Naive thymus-derived CD4-positive, alpha-beta T cell (primary cell): ENCODE measurements at regions not wholly inside any gene's neighbourhood (a gene's known extent, or its start where the extent isn't known, plus 50 kb on each side); places are given as distances from the start of the nearest gene placed in this dataset.

ENCODE experiments used
- ATAC-seq: fragments of 150-1000 bp; cut with Tn5 transposase; 2 replicates; pipeline ENCODE4 v1.10.0; 2021; ENCODE audit warnings: mild to moderate bottlenecking, moderate library complexity
- CTCF ChIA-PET: fragments of 350-600 bp; sonication (Branson Sonifier 250); formaldehyde crosslinking; loops from one replicate; lab custom pipeline; 2021; ENCODE audit warnings: antibody characterized with exemption; lab: Charles Lee
- POLR2A ChIA-PET: fragments of 350-600 bp; sonication (Branson Sonifier 250); formaldehyde crosslinking; loops from one replicate; lab custom pipeline; 2021; ENCODE audit warnings: antibody characterized with exemption, inconsistent platforms; lab: Charles Lee
- DNase-seq, 9 donors: peaks; one replicate each; pipeline versions ENCODE4 v3.0.0 to v3.0.0-alpha.2; 2020 to 2022; ENCODE audit warnings: mixed read lengths in 1 of 9
- H3K27ac ChIP-seq: one replicate; pipeline ENCODE4 v1.7.0; 2013; ENCODE audit warnings: mild to moderate bottlenecking, low read depth, low read length, moderate library complexity
- H3K27me3 ChIP-seq, 2 donors: one replicate each; pipeline ENCODE4 v1.7.0; 2013; ENCODE audit warnings: low read length in 2 of 2, mild to moderate bottlenecking in 2 of 2, moderate library complexity in 2 of 2; ENCODE audit not compliant: control insufficient read depth in 2 of 2, insufficient read depth in 2 of 2
- H3K36me3 ChIP-seq, 3 experiments: 1 replicate in 2 of 3; 2 replicates in 1 of 3; pipeline ENCODE4 v1.7.0; 2013; ENCODE audit warnings: low read length in 3 of 3, mild to moderate bottlenecking in 3 of 3, moderate library complexity in 1 of 3; ENCODE audit not compliant: insufficient read depth in 3 of 3, control insufficient read depth in 2 of 3
- H3K4me1 ChIP-seq, 2 donors: one replicate each; pipeline ENCODE4 v1.7.0; 2013; ENCODE audit warnings: low read length in 2 of 2, mild to moderate bottlenecking in 2 of 2, moderate library complexity in 1 of 2; ENCODE audit not compliant: control insufficient read depth in 2 of 2, insufficient read depth in 2 of 2
- H3K4me3 ChIP-seq: 2 replicates; pipeline ENCODE4 v1.7.0; 2013; ENCODE audit warnings: mild to moderate bottlenecking, low read length
- H3K9me3 ChIP-seq, 3 experiments: 1 replicate in 2 of 3; 2 replicates in 1 of 3; pipeline ENCODE4 v1.7.0; 2013; ENCODE audit warnings: low read length in 3 of 3; ENCODE audit not compliant: control insufficient read depth in 2 of 3
- H3K27ac Mint-ChIP-seq, 9 donors: one replicate each; pipeline ENCODE4 v1.8.0; 2020 to 2022; ENCODE audit warnings: mixed read lengths in 9 of 9, mild to moderate bottlenecking in 8 of 9, moderate library complexity in 5 of 9, inconsistent platforms in 2 of 9
- H3K27me3 Mint-ChIP-seq, 5 donors: one replicate each; pipeline ENCODE4 v1.8.0; 2021 to 2022; ENCODE audit warnings: mixed read lengths in 5 of 5, mild to moderate bottlenecking in 1 of 5
- H3K36me3 Mint-ChIP-seq, 5 donors: one replicate each; pipeline ENCODE4 v1.8.0; 2020 to 2022; ENCODE audit warnings: mixed read lengths in 5 of 5, mild to moderate bottlenecking in 3 of 5, inconsistent platforms in 1 of 5
- H3K4me1 Mint-ChIP-seq, 7 donors: one replicate each; pipeline ENCODE4 v1.8.0; 2020 to 2022; ENCODE audit warnings: mixed read lengths in 7 of 7, mild to moderate bottlenecking in 3 of 7, inconsistent platforms in 1 of 7
- H3K4me3 Mint-ChIP-seq, 10 donors: one replicate each; pipeline ENCODE4 v1.8.0; 2020 to 2022; ENCODE audit warnings: mild to moderate bottlenecking in 10 of 10, mixed read lengths in 10 of 10, moderate library complexity in 6 of 10, inconsistent platforms in 2 of 10
- H3K9me3 Mint-ChIP-seq, 11 donors: one replicate each; pipeline ENCODE4 v1.8.0; 2020 to 2022; ENCODE audit warnings: mixed read lengths in 11 of 11, mild to moderate bottlenecking in 4 of 11, inconsistent platforms in 1 of 11, moderate library complexity in 1 of 11
- intact Hi-C, 2 donors: fragments of 100-400 bp; cut with micrococcal nuclease; formaldehyde crosslinking; loops; one replicate each; pipeline ENCODE4 v1.15.1; 2023

- Histone ChIP-seq H3K9me3 (no peaks in the 10 kb centered on the region), H3K27ac (no peak overlapping the region), H3K4me3 (no peak overlapping the region), H3K4me1 (no peaks in the 10 kb centered on the region), H3K27me3 (no peaks in the 10 kb centered on the region), H3K36me3 (no peaks in the 10 kb centered on the region)
- ATAC-seq = no peak
- ChIA-PET CTCF (no interaction called here), POLR2A (no interaction called here)
- Mint-ChIP-seq H3K27me3 (no peaks in the 10 kb centered on the region), H3K27ac (no peak overlapping the region), H3K4me1 (no peaks in the 10 kb centered on the region), H3K4me3 (no peak overlapping the region), H3K9me3 (peaks cover 2 to 18% (median 4%) of the 10 kb centered on the region in 11 donors), H3K36me3 (no peaks in the 10 kb centered on the region)
- intact Hi-C loops = no loop called here
- no peak for DNase-seq
These were observed 1579.2 kb upstream of the PIK3C3 start for GRCh38 chr18:40375837-40376236.

DNA sequence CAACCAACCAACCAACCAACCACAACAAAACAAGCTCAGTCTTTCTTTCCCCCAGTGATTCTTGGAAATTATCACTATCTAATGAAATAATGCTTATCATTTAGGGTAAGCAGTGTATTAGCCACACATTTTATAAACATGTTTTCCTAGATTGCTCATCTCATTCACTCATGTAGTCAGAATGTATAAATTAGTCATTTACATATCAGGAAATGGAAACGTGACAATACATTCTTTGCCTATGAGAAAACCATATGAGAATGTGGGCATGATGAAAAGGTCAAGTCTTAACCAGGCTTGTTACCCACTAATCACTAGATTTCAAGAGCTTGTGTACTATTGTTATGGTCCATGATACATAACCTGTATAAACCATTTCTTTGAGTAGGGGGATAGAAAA lies 1583.4 kb upstream of the PIK3C3 start:
- no peaks in the 10 kb centered on the region for H3K27me3 Mint-ChIP-seq
- no peaks in the 10 kb centered on the region for H3K4me1 Mint-ChIP-seq
- peaks cover 0 to 19% (median 10%) of the 10 kb centered on the region in 11 donors for H3K9me3 Mint-ChIP-seq
- no peaks in the 10 kb centered on the region for H3K27me3 ChIP-seq
- no peaks in the 10 kb centered on the region for H3K4me1 ChIP-seq
- intact Hi-C loops = no loop called here
- no peak for DNase-seq
- no peak overlapping the region for H3K27ac ChIP-seq
- H3K4me3 Mint-ChIP-seq = no peak overlapping the region
- no peaks in the 10 kb centered on the region for H3K9me3 ChIP-seq
- ChIA-PET CTCF (no interaction called here), POLR2A (no interaction called here)
- no peaks in the 10 kb centered on the region for H3K36me3 ChIP-seq
- no peak for ATAC-seq
- no peak overlapping the region for H3K27ac Mint-ChIP-seq
- no peaks in the 10 kb centered on the region for H3K36me3 Mint-ChIP-seq
- H3K4me3 ChIP-seq = no peak overlapping the region

DNA sequence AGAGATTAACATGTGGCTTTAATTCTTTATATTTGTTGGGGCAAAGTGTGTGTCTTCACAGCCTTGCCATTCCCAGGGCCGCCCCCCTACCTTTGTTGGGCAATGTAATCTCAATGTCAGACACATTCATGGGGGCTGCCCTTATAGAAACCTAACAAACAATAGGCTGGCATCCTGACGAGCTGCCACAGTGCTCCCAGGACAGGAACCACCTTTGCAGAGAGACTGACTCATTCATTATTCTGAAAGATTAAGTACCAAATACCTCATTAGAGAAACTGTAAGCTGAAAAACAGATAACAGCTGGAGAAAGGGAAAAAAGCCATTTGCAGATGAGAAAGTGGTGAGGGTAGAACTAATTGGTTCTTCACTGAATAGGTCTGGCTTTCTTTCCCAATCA lies 1587.5 kb upstream of the PIK3C3 start:
- DNase-seq = no peak
- no peak overlapping the region for H3K4me3 ChIP-seq
- Mint-ChIP-seq H3K27me3 (no peaks in the 10 kb centered on the region), H3K4me1 (no peaks in the 10 kb centered on the region), H3K9me3 (peaks cover 0 to 16% (median 7%) of the 10 kb centered on the region in 11 donors), H3K4me3 (no peak overlapping the region), H3K27ac (no peak overlapping the region), H3K36me3 (no peaks in the 10 kb centered on the region)
- no peak for ATAC-seq
- no peaks in the 10 kb centered on the region for H3K4me1 ChIP-seq
- intact Hi-C loops = no loop called here
- H3K36me3 ChIP-seq = no peaks in the 10 kb centered on the region
- no peaks in the 10 kb centered on the region for H3K27me3 ChIP-seq
- POLR2A ChIA-PET = no interaction called here
- no peak overlapping the region for H3K27ac ChIP-seq
- CTCF ChIA-PET = no interaction called here
- H3K9me3 ChIP-seq = no peaks in the 10 kb centered on the region

GRCh38 chr18:40366521-40366920 lies 1588.5 kb upstream of the PIK3C3 start:
- no peak overlapping the region for H3K4me3 Mint-ChIP-seq
- ATAC-seq = no peak
- H3K27ac ChIP-seq = no peak overlapping the region
- CTCF ChIA-PET = no interaction called here
- H3K36me3 Mint-ChIP-seq = no peaks in the 10 kb centered on the region
- POLR2A ChIA-PET = no interaction called here
- H3K9me3 ChIP-seq = no peaks in the 10 kb centered on the region
- no peak overlapping the region for H3K27ac Mint-ChIP-seq
- no peak for DNase-seq
- H3K36me3 ChIP-seq = no peaks in the 10 kb centered on the region
- no peaks in the 10 kb centered on the region for H3K4me1 Mint-ChIP-seq
- H3K4me1 ChIP-seq = no peaks in the 10 kb centered on the region
- no peaks in the 10 kb centered on the region for H3K27me3 ChIP-seq
- intact Hi-C loops = no loop called here
- peaks cover 0 to 20% (median 5%) of the 10 kb centered on the region in 11 donors for H3K9me3 Mint-ChIP-seq
- H3K27me3 Mint-ChIP-seq = no peaks in the 10 kb centered on the region
- H3K4me3 ChIP-seq = no peak overlapping the region

- no peaks in the 10 kb centered on the region for H3K4me1 ChIP-seq
- intact Hi-C loops = no loop called here
- ATAC-seq (no peak), DNase-seq (no peak)
- H3K27me3 ChIP-seq = no peaks in the 10 kb centered on the region
- POLR2A ChIA-PET = no interaction called here
- Mint-ChIP-seq H3K36me3 (no peaks in the 10 kb centered on the region), H3K27ac (no peak overlapping the region), H3K27me3 (no peaks in the 10 kb centered on the region), H3K4me1 (no peaks in the 10 kb centered on the region), H3K4me3 (no peak overlapping the region), H3K9me3 (peaks cover 0 to 20% (median 5%) of the 10 kb centered on the region in 11 donors)
- H3K36me3 ChIP-seq = no peaks in the 10 kb centered on the region
- CTCF ChIA-PET = no interaction called here
- no peak overlapping the region for H3K4me3 ChIP-seq
- H3K9me3 ChIP-seq = no peaks in the 10 kb centered on the region
- no peak overlapping the region for H3K27ac ChIP-seq
These were observed 1589.5 kb upstream of the PIK3C3 start for GRCh38 chr18:40365526-40365925.

GRCh38 chr18:40360558-40360957 lies 1594.5 kb upstream of the PIK3C3 start:
- no peaks in the 10 kb centered on the region for H3K27me3 ChIP-seq

DNA sequence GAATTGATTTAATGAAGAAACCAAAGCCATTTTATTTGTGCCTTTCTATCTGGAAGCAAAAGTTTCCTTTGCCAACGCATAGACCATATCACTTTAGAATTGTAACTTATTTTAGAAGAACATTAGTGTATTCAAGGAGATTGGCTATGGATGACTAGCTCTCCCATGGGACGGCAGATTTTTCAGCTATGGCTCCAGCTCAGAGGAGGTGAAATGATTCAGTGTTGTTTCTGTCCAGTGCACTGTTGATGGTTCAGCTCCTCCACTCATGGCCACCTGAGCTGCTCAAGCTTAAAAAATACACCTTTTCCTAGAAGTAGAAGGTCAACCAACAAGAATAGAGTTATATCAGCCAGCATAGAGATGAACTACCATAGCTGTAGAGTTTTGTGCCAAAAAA lies 1597.5 kb upstream of the PIK3C3 start:
- no peak overlapping the region for H3K27ac Mint-ChIP-seq
- H3K4me3 Mint-ChIP-seq = no peak overlapping the region
- no peak for ATAC-seq
- DNase-seq = no peak
- ChIA-PET CTCF (no interaction called here), POLR2A (no interaction called here)
- no peak overlapping the region for H3K27ac ChIP-seq
- H3K27me3 Mint-ChIP-seq = no peaks in the 10 kb centered on the region
- H3K36me3 ChIP-seq = no peaks in the 10 kb centered on the region
- no peaks in the 10 kb centered on the region for H3K36me3 Mint-ChIP-seq
- no peaks in the 10 kb centered on the region for H3K27me3 ChIP-seq
- no peaks in the 10 kb centered on the region for H3K4me1 ChIP-seq
- no peak overlapping the region for H3K4me3 ChIP-seq
- H3K9me3 Mint-ChIP-seq = peaks cover 0 to 20% (median 6%) of the 10 kb centered on the region in 11 donors
- intact Hi-C loops = no loop called here
- H3K4me1 Mint-ChIP-seq = no peaks in the 10 kb centered on the region
- no peaks in the 10 kb centered on the region for H3K9me3 ChIP-seq

More at GRCh38 chr18:40360558-40360957, 1594.5 kb upstream of the PIK3C3 start:
- DNase-seq (no peak), ATAC-seq (no peak)
- no peaks in the 10 kb centered on the region for H3K9me3 ChIP-seq
- Mint-ChIP-seq H3K4me1 (no peaks in the 10 kb centered on the region), H3K27ac (no peak overlapping the region), H3K4me3 (no peak overlapping the region), H3K27me3 (no peaks in the 10 kb centered on the region), H3K9me3 (peaks cover 0 to 9% (median 5%) of the 10 kb centered on the region in 11 donors), H3K36me3 (no peaks in the 10 kb centered on the region)
- H3K27ac ChIP-seq = no peak overlapping the region
- no peaks in the 10 kb centered on the region for H3K4me1 ChIP-seq
- POLR2A ChIA-PET = no interaction called here
- no peaks in the 10 kb centered on the region for H3K36me3 ChIP-seq
- CTCF ChIA-PET = no interaction called here
- H3K4me3 ChIP-seq = no peak overlapping the region
- intact Hi-C loops = no loop called here
